Fibroblast of skin of left biceps (primary cell): ENCODE measurements at regions not wholly inside any gene's neighbourhood (a gene's known extent, or its start where the extent isn't known, plus 50 kb on each side); places are given as distances from the start of the nearest gene placed in this dataset.
A peak's percentile ranks its signal among the peaks of the same experiment; 100 is the strongest.

ENCODE experiments used
- DNase-seq, 2 experiments: peaks; one replicate each; pipeline ENCODE4 v3.0.0-alpha.2; 2013; ENCODE audit warnings: low read depth in 2 of 2

GRCh38 chr19:28980236-28980868 is 232.6 kb downstream of the UQCRFS1 start:
- DNase-seq, result peak in 1 of 2 experiments; percentile 15

DNA sequence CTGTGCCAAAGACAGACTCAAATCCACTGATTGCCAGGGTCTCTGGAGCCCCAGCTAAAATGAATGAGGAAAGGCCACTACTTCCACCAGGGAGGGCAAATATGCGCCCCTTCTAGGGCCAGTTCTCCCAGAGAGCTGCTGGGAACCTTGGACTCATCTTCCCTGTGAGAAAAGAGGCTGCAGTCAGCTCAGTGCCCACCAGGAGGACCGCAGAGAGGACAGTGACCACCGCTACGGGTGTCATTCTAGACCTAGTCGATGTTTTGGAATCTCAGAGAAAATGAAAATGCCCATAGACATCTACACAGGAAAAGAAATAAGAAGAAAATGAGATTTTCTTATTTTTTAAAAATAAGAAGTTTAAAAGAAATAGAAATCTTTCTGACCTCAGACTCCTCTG is 235.1 kb downstream of the UQCRFS1 start:
- DNase-seq, result no peak

DNA sequence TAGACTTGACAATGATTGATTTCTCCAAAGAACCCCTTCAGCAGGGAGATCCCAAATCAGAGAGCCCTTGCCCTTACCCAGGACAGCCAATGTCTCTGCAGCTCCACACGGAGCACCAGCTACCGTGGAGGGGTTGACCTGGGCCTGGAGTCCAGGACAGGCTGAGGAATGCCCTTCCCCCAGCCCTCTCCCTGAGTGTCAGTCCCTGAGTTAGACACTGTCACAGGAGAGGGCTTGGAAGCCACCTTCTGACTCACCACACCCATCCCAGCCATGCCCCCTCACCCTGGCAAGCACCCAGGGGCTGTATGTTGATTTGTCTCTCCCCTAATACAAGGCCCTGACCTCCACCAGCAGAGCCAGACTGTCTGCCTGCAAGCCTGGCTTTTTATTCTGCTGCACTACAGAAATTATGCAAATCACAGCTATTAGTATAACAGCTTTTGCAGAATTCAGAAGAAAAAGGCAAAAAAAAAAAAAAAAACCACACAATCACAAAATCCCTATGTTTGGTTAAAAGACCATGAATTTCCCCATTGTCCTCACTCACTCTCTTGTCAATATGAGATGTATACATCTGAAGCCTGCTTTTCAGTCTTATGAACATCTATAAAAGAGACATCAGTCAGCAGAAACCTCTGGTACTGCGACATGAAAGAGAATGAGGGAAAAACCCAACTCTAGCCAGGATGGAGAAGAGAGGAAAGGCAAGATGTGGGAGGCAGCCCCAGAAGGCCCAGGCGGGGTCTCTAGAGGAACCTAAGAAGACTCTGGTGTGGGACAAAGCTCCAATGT is 240.7 kb downstream of the UQCRFS1 start:
- no peak for DNase-seq

DNA sequence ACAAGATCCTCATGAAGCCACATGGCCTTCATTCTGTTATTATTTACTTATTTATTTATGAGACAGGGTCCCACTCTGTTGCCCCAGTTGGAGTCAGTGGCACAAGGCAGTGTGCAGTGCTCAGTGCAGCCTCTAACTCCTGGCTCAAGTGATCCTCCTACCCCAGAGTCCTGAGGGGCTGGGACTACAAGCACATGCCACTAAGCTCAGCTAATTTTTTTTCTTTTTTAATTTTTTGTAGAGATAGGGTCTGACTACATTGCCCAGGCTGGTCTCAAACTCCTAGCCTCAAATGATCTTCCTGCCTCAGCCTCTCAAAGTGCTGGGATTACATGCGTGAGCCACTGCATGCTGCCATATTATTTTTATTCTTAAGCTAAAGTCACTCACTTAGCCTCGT is 241.4 kb downstream of the UQCRFS1 start:
- DNase-seq, result no peak

DNA sequence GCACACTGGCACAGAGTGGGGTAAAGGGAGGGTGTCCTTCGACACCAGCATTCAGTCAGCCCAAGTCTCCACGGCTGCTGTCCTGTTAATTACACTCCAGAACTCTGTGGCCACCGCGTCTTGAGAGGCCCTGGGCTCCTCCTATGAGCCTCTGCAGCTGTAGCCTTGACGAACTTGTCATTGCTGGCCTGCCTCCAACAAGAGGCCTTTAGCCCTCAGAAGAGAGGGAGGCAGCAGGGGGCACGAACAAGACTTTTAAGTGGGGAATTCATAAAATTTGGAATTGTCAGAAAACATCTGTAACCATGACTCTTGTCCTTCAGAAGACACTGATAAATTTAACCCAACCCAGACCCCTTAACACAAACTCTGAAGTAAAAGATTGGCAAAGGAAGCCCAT is 241.9 kb downstream of the UQCRFS1 start:
- no peak for DNase-seq

- DNase-seq, result no peak
Measured at GRCh38 chr19:28968721-28969120, 244.2 kb downstream of the UQCRFS1 start.

- DNase-seq, result no peak
Measured at GRCh38 chr19:28966737-28967399, 246.1 kb downstream of the UQCRFS1 start.

DNA sequence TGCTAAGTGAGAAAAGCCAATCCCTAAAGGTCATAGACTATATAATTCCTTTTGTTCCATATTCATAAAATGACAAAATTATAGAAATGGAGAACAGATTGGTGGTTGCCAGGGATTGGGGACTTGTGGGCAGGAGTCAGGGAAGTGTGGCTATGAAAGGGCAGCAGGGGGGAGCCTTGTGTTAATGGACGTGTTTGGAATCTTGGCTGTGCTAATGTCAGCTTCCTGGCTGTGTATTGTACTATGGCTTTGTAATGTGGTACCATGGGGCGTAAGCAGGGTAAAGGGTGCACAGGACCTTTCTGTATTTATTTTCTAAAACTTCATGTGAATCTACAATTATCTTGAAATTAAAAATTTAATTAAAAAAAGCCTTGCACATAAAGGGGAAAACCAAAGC is 248.5 kb downstream of the UQCRFS1 start:
- DNase-seq, result no peak

DNA sequence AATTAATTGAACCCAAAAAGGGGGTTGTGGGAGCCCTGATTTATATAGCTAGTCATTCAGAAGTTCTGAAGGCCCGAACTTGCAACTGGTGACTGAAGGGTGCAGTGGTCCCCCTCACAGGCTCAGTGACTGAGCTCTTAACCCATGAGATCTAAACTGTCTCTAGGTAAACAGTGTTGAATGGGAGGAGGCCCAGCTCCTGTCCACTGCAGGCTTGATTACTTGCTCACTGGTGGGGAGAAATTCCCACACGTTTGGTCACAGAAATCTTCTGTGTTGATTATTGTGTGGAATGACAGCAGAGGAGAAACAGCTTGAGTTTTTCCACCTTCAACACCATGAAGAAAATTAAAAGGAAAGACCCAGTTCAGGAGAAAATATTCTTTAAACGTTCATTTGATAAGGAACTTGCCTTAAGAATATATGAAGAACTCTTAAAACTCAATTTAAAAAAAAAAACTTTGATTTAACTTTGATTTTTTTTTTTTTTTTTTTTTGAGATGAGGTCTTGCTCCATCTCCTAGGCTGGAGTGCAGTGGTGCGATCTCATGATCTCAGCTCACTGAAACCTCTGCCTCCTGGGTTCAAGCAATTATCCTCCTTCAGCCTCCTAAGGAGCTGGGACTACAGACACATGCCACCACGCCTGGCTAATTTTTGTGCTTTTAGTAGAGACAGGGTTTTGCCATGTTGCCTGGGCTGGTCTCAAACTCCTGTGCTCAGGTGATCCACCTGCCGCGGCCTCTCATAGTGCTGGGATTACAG is 249.3 kb downstream of the UQCRFS1 start:
- DNase-seq, result no peak

DNA sequence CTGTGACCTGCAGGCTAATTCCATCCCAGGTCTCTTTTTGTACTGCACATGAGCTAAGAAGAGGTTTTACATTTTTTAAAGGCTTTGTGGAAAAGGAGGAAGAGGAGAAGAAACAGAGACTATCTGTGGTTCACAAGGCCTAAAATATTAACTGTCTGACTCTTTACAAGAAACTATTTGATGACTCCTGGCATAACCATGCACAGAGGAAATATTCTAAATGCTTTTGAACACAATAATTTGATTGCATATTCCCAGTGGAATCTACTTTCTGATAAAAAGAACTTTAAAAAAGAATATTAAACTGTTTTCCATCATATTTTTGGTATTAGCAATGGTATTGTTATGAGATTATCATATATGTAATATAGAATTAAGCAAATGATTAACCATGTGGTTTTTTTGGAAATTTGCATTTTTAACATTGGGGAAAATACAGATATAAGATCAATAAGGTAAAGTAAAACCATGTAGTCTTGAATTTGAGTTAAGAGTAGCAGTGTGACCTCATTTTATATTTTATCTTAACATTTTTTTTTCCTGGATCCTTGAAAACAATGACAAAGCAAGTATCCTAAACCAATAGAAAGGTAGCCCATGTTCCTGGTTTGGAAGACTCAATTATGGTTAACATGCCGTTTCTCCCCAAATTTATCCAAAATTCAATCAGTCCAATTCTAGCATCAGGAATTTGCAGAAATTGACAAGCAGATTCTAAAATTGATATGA is 251.0 kb downstream of the UQCRFS1 start:
- peak; percentile 77 to 81 for DNase-seq

- no peak for DNase-seq
Measured at GRCh38 chr19:28960986-28961705, 251.8 kb downstream of the UQCRFS1 start.

GRCh38 chr19:28960586-28960985 is 252.4 kb downstream of the UQCRFS1 start:
- no peak for DNase-seq

DNA sequence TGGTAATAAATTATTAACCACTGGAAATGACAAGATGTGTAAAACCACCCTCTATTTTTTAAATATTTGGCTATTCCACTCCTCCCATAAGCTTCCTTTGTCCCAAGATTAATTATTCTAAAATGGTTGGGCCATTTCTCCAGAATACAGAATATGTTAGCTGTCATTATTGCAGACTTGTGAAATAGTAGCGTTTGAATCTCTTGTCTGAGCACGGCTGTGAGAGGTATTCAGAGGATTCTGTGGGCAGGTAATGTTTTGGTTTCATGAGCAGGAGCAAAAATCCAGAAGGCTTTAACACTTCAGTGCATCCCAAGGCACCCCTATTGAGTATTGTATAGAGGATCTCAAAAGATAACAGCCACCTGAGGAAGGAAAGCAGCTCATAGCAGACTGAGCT is 256.0 kb downstream of the UQCRFS1 start:
- DNase-seq, result no peak

GRCh38 chr19:28956421-28956820 is 256.5 kb downstream of the UQCRFS1 start:
- DNase-seq, result no peak

GRCh38 chr19:28949535-28949934 is 263.4 kb downstream of the UQCRFS1 start:
- no peak for DNase-seq

DNA sequence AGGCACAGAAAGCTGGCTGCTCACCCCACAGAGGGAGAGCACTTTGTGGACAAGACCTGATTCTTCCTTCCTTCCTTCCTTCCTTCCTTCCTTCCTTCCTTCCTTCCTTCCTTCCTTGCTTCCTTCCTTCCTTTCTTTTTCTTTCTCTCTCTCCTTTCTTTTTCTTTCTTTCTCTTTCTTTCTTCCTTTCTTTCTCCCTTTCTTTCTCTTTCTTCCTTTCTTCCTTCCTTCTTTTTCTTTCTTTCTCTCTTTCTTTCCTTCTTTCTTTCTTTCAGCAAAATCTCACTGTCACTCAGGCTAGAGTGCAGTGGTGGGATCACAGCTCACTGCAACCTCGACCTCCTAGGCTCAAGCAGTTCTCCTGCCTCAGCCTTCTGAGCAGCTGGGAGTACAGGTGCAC is 263.9 kb downstream of the UQCRFS1 start:
- no peak for DNase-seq

- peak in 1 of 2 experiments; percentile 57 for DNase-seq
Measured at GRCh38 chr19:28948566-28948965, 264.4 kb downstream of the UQCRFS1 start.

GRCh38 chr19:28948026-28948425 is 264.9 kb downstream of the UQCRFS1 start:
- no peak for DNase-seq

GRCh38 chr19:28943651-28944050 is 269.3 kb downstream of the UQCRFS1 start:
- DNase-seq, result no peak

GRCh38 chr19:28941833-28942232 is 271.1 kb downstream of the UQCRFS1 start:
- no peak for DNase-seq
